GM12892 (cell line): ENCODE measurements at regions not wholly inside any gene's neighbourhood (a gene's known extent, or its start where the extent isn't known, plus 50 kb on each side); places are given as distances from the start of the nearest gene placed in this dataset.

Experiments
- POLR2A ChIP-seq: IDR thresholded peaks from 2 replicates; pipeline ENCODE4 v1.6.1; 2011; ENCODE audit warnings: low read depth, low read length, control low read depth
- POLR2AphosphoS5 ChIP-seq: IDR thresholded peaks from 2 replicates; pipeline ENCODE4 v1.6.1; 2011; ENCODE audit warnings: low read depth, low read length, control low read depth

GRCh38 chr7:47683485-47683898, 101.6 kb upstream of the TNS3 start:
- TF ChIP-seq POLR2AphosphoS5 (no peak), POLR2A (no peak)
